Body of pancreas (tissue), 4 donors: ENCODE measurements at regions not wholly inside any gene's neighbourhood (a gene's known extent, or its start where the extent isn't known, plus 50 kb on each side); places are given as distances from the start of the nearest gene placed in this dataset.

Experiments used
- POLR2A ChIP-seq, 3 donors: fragments of 450-650 bp; IDR thresholded peaks; one replicate each; pipeline ENCODE4 v1.6.1; 2016; ENCODE audit warnings: antibody characterized with exemption in 3 of 3, mild to moderate bottlenecking in 2 of 3
- TF ChIP-seq, protein P1 (sequence below), 7 experiments: fragments of 450-650 bp in 4 of 7; fragments of 200-600 bp in 3 of 7; sonication (generic) in 3 of 7; IDR thresholded peaks; one replicate each; pipeline ENCODE4 v1.5.1; 2016 to 2019; ENCODE audit warnings: antibody characterized with exemption in 7 of 7

DNA sequence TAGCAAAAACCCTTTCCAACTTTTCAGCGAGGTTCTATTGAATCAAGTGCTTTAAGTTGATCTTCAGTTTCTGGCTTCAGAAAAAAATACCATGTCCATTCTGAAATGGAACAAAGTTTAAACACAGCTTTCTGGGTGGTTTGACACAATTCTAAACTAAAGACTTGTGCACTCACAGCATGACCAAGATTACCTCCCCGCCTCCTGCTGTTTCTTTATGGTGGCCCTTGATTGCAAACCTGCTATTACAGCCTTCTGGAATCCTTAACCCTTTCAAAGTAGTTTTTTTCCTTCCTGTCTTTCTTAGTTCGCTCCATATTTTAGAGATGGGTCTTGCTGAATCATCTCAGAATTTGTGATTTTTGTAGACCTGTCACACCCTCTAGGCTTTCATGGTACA is 135.9 kb upstream of the FBN2 start:
- TF ChIP-seq, protein P1, sequence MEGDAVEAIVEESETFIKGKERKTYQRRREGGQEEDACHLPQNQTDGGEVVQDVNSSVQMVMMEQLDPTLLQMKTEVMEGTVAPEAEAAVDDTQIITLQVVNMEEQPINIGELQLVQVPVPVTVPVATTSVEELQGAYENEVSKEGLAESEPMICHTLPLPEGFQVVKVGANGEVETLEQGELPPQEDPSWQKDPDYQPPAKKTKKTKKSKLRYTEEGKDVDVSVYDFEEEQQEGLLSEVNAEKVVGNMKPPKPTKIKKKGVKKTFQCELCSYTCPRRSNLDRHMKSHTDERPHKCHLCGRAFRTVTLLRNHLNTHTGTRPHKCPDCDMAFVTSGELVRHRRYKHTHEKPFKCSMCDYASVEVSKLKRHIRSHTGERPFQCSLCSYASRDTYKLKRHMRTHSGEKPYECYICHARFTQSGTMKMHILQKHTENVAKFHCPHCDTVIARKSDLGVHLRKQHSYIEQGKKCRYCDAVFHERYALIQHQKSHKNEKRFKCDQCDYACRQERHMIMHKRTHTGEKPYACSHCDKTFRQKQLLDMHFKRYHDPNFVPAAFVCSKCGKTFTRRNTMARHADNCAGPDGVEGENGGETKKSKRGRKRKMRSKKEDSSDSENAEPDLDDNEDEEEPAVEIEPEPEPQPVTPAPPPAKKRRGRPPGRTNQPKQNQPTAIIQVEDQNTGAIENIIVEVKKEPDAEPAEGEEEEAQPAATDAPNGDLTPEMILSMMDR (IDR thresholded peaks at IDR 0.05), result no peak
- TF ChIP-seq POLR2A (IDR thresholded peaks at IDR 0.05), result no peak
